ENCODE measurements at regions not wholly inside any gene's neighbourhood (a gene's known extent, or its start where the extent isn't known, plus 50 kb on each side); places are given as distances from the start of the nearest gene placed in this dataset.

GRCh38 chr19:28971049-28971448 is 241.9 kb downstream of the UQCRFS1 start:
- DNase-seq = no peak

GRCh38 chr19:28968721-28969120 is 244.2 kb downstream of the UQCRFS1 start:
- DNase-seq = no peak

- DNase-seq = no peak
These were observed 246.1 kb downstream of the UQCRFS1 start for GRCh38 chr19:28966737-28967399.

- DNase-seq = no peak
These were observed 248.5 kb downstream of the UQCRFS1 start for GRCh38 chr19:28964500-28964899.

- DNase-seq = no peak
These were observed 249.3 kb downstream of the UQCRFS1 start for GRCh38 chr19:28963486-28964250.

- DNase-seq = no peak
These were observed 251.0 kb downstream of the UQCRFS1 start for GRCh38 chr19:28961772-28962500.

- DNase-seq = no peak
These were observed 251.8 kb downstream of the UQCRFS1 start for GRCh38 chr19:28960986-28961705.

- DNase-seq = no peak
These were observed 252.4 kb downstream of the UQCRFS1 start for GRCh38 chr19:28960586-28960985.

GRCh38 chr19:28956961-28957360 is 256.0 kb downstream of the UQCRFS1 start:
- DNase-seq = no peak

- no peak for DNase-seq
These were observed 256.5 kb downstream of the UQCRFS1 start for GRCh38 chr19:28956421-28956820.

- DNase-seq = no peak
These were observed 263.4 kb downstream of the UQCRFS1 start for GRCh38 chr19:28949535-28949934.

GRCh38 chr19:28949027-28949426 is 263.9 kb downstream of the UQCRFS1 start:
- no peak for DNase-seq

GRCh38 chr19:28948566-28948965 is 264.4 kb downstream of the UQCRFS1 start:
- no peak for DNase-seq

GRCh38 chr19:28948026-28948425 is 264.9 kb downstream of the UQCRFS1 start:
- no peak for DNase-seq

GRCh38 chr19:28943651-28944050 is 269.3 kb downstream of the UQCRFS1 start:
- DNase-seq = no peak

- no peak for DNase-seq
These were observed 271.1 kb downstream of the UQCRFS1 start for GRCh38 chr19:28941833-28942232.

- no peak for DNase-seq
These were observed 272.0 kb downstream of the UQCRFS1 start for GRCh38 chr19:28940751-28941500.

GRCh38 chr19:28939236-28939635 is 273.7 kb downstream of the UQCRFS1 start:
- DNase-seq = no peak

GRCh38 chr19:28936001-28936400 is 276.9 kb downstream of the UQCRFS1 start:
- DNase-seq = no peak

- DNase-seq = no peak
These were observed 278.3 kb downstream of the UQCRFS1 start for GRCh38 chr19:28934631-28935030.

GRCh38 chr19:28933039-28933438 is 279.9 kb downstream of the UQCRFS1 start:
- no peak for DNase-seq

- DNase-seq = no peak
These were observed 280.5 kb downstream of the UQCRFS1 start for GRCh38 chr19:28932446-28932845.

All from NCI-H1105 treated with DMSO at 0.1 percent for 48 hours (cell line).